NCI-H1436 treated with DMSO at 0.1 percent for 48 hours (cell line): ENCODE measurements at regions not wholly inside any gene's neighbourhood (a gene's known extent, or its start where the extent isn't known, plus 50 kb on each side); places are given as distances from the start of the nearest gene placed in this dataset.
"Not testable (repeated sequence)": the region's sequence is repeated elsewhere in the genome, so short reads cannot be mapped to it uniquely, and the experiment has no call there.

ENCODE experiments used
- DNase-seq: peaks from one replicate; lab custom pipeline; 2025; lab: John Stamatoyannopoulos, UW

- no peak for DNase-seq
Measured at GRCh38 chr2:67571785-67572718, 174.9 kb downstream of the ETAA1 start.

GRCh38 chr2:67572721-67573435 lies 175.7 kb downstream of the ETAA1 start:
- DNase-seq: no peak

- DNase-seq: no peak
Measured at GRCh38 chr2:67574230-67574629, 177.1 kb downstream of the ETAA1 start.

DNA sequence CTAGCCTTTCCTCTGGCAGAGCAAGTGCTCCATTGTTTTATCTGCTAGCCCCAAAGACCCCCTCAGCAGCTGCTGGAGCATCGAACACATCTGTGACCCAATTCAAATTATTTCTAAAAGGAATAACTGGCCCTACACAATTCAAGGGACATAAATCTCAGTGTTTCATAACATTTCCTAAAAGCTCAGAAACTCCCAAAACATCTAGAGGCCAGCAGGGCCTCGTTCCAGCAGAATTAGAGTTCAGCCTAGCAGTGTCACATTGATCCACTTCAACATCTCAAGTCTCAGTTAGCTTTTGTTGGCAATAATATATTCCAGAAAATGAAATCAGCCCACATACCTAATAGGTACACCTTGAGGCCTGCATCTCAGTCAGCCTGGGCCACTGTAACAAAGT lies 179.1 kb downstream of the ETAA1 start:
- DNase-seq: no peak

DNA sequence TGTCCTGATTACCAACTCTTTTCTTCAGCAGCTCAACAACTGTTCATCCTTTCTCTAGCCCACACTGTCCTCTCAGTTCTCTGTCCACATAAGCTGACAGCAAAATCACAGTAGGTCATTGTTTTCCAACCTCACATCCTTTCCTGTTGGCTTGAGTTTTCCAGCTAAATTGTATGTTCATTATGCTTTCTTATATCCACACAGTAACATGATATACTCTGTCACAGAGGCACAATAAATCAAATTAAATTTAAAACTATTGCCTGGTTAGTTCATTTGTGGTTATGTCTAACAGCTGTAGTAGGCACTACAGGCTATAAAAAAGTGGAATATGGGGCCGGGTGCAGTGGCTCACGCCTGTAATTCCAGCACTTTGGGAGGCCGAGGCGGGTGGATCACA lies 179.9 kb downstream of the ETAA1 start:
- no peak for DNase-seq

- no peak for DNase-seq
Measured at GRCh38 chr2:67579216-67579615, 182.1 kb downstream of the ETAA1 start.

GRCh38 chr2:67579806-67580205 lies 182.7 kb downstream of the ETAA1 start:
- no peak for DNase-seq

GRCh38 chr2:67581751-67582150 lies 184.6 kb downstream of the ETAA1 start:
- no peak for DNase-seq

DNA sequence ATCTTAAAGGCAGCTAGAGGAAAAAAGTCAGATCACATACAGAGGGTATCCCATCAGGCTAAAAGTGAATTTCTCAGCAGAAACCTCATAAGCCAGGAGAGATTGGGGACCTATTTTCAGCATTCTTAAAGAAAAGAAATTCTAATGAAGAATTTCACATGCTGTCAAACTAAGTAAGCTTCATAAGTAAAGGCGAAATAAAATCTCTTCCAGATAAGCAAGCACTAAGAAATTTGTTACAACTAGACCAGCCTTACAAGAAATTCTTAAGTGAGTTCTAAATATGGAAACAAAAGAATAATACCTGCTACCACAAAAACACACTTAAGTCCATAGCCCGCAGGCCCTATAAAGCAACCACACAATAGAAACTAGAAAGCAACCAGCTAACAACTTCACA lies 186.1 kb downstream of the ETAA1 start:
- no peak for DNase-seq

GRCh38 chr2:67585400-67585799 lies 188.3 kb downstream of the ETAA1 start:
- DNase-seq: no peak

- DNase-seq: not testable (repeated sequence)
Measured at GRCh38 chr2:67589121-67589520, 192.0 kb downstream of the ETAA1 start.

DNA sequence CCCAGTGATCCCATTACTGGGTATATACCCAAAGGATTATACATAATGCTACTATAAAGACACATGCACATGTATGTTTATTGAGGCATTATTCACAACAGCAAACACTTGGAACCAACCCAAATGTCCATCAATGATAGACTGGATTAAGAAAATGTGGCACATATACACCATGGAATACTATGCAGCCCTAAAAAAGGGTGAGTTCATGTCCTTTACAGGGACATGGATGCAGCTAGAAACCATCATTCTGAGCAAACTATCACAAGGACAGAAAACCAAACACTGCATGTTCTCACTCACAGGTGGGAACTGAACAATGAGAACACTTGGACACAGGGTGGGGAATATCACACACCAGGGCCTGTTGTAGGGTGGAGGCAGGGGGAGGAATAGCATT lies 197.4 kb downstream of the ETAA1 start:
- DNase-seq: not testable (repeated sequence)

DNA sequence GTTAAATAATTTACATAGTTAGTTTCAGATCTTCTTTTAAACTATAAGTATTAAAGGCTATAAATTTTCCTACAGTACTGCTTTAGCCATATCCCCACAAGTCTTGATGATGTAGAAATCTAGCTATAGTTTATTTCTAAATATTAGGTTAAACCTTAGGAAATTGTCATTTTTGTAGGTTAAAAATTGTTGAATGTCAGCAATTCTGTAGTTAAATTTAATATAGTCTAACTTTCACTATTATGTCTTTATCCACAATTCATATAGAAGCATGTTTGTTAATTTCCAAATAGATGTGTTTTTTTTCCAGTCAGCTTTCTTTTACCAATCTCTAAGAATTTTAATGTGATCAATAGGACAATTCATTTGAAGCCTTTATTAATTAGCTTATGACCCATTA lies 199.7 kb downstream of the ETAA1 start:
- no peak for DNase-seq

DNA sequence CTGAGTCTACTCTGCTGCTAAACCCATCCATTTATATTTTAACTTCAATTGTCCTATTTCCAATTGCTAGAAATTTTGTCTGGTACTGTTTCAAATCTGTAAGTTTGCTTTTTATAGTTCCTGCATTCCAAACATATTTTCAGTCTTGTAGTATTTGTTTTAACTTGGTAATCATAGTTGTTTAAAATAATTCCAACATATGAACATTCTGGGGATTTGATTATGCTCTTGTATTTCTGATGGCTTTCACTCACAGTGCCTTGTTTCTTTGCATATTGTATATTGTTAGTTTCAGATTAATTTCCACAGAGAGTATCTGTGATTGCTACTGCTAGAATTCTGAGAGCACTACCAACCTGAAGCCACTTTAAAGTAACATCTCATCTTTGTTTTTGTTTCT lies 202.4 kb downstream of the ETAA1 start:
- DNase-seq: no peak

- DNase-seq: no peak
Measured at GRCh38 chr2:67600222-67600871, 203.2 kb downstream of the ETAA1 start.

DNA sequence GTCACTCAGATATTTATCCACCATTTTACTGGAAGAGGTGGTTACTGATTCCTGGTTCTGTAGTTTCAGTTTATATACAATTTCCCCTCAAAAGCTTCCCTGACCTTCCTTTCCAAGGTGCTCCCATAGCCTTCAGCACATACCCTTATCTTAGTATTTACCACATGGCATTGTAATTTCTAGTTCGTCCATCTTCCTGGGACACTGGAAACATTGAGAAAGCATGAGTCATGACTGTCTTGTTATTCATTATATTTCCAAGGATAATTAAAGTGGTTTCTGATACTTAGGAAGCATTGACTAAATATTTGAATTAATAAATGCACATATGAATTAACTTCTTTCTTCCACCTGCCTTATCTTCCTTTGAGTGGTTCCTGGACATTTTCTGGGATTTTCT lies 203.8 kb downstream of the ETAA1 start:
- DNase-seq: no peak

- no peak for DNase-seq
Measured at GRCh38 chr2:67604360-67604759, 207.2 kb downstream of the ETAA1 start.

- DNase-seq: no peak
Measured at GRCh38 chr2:67612576-67613042, 215.5 kb downstream of the ETAA1 start.

DNA sequence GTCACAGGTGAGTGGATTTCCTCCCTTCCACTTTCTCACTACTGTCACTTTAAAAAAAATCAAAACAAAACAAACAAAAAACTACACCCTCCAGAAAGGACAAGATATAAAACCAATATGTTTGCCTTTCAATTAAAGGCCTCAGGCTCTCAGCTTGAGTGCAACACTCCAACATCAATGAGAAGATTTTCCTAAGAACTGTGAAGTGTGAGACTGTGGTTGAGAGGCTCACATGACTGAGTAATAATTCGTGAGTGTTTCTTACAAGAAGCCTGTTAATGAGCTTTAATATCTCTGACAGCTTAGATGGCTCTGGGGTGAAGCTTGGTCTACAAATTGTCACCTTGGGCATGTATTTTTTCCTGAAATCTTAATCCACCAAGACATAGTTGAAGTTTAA lies 216.1 kb downstream of the ETAA1 start:
- no peak for DNase-seq

DNA sequence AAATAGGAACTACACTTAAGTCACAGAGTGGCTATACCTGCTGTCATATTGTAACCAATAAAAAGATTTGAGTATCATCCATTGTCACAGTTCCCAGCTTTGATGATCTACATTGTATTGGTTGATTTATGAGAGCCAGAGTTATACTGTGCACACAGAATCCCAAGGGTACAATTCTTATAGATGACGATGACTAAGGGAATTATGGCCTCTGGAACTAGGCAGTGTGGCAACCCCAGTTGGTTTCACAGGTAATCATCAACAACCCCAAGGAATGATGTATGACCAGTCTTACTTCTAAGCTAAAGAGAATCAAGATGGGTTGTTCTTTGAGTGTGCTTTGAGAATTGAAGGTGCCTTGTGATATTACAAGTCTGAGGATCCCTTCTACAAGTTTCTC lies 217.3 kb downstream of the ETAA1 start:
- no peak for DNase-seq

GRCh38 chr2:67616749-67617148 lies 219.6 kb downstream of the ETAA1 start:
- no peak for DNase-seq

- no peak for DNase-seq
Measured at GRCh38 chr2:67619204-67619603, 222.1 kb downstream of the ETAA1 start.

DNA sequence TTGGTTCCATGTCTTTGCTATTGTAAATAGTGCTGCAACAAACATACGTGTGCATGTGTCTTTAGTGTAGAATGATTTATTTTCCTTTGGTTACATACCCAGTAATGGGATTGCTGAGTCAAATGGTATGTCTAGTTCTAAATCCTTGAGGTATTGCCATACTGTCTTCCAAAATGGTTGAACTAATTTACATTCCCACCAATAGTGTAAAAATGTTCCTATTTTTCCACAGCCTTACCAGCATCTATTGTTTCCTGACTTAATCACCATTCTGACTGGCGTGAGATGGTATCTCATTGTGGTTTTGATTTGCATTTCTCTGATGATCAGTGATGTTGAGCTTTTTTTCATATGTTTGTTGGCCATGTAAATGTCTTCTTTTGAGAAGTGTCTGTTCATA lies 226.6 kb downstream of the ETAA1 start:
- DNase-seq: not testable (repeated sequence)
